GM12878 (cell line): ENCODE measurements at regions not wholly inside any gene's neighbourhood (a gene's known extent, or its start where the extent isn't known, plus 50 kb on each side); places are given as distances from the start of the nearest gene placed in this dataset.

Experiments
- ATAC-seq: fragments of 200-7000 bp; cut with Tn5 transposase; 3 replicates; pipeline ENCODE4 v1.9.1; 2020; ENCODE audit warnings: mild to moderate bottlenecking, moderate library complexity
- BruUV-seq: library from RNA; stranded (reverse); fragments of 400-500 nt; replicated peaks from 2 replicates; lab custom pipeline; 2021; lab: Mats Ljungman, UMichigan
- CTCF ChIA-PET: fragments of 300-600 bp; sonication (Branson Sonifier 250); formaldehyde crosslinking; extraction: SDS; loops from one replicate; lab custom pipeline; 2021; ENCODE audit warnings: inconsistent platforms; lab: Yijun Ruan, JAX
- POLR2A ChIA-PET: fragments of 350-600 bp; formaldehyde crosslinking; extraction: SDS; loops from one replicate; lab custom pipeline; 2021; ENCODE audit warnings: inconsistent platforms; lab: Charles Lee
- RAD21 ChIA-PET: fragments of 300-600 bp; sonication (Branson Sonifier 250); formaldehyde crosslinking; loops from one replicate; lab custom pipeline; 2023; ENCODE audit warnings: antibody characterized with exemption; ENCODE audit not compliant: unreplicated experiment; lab: Charles Lee
- SMC1A ChIA-PET: fragments of 300-600 bp; sonication (Branson Sonifier 250); formaldehyde crosslinking; loops from one replicate; lab custom pipeline; 2023; ENCODE audit not compliant: unreplicated experiment, uncharacterized antibody; lab: Charles Lee
- DNase-seq: peaks from one replicate; pipeline ENCODE4 v3.0.0-alpha.2; 2011; ENCODE audit warnings: low read depth, low spot score
- FAIRE-seq: peaks from 3 replicates; lab custom pipeline; 2011; peaks lifted over from hg19 to GRCh38; lab: Jason Lieb, UNC
- H2AFZ ChIP-seq: 2 replicates; pipeline ENCODE4 v1.6.0; 2011; ENCODE audit warnings: low read depth, low read length, control low read depth; ENCODE audit not compliant: control insufficient read depth
- H3K27ac ChIP-seq: 2 replicates; pipeline ENCODE4 v1.5.1; 2011; ENCODE audit warnings: control low read depth; ENCODE audit not compliant: control insufficient read depth, insufficient read depth
- H3K27me3 ChIP-seq, 2 experiments: replicated peaks in 1 of 2; 2 replicates each; pipeline versions ENCODE4 v1.6.0 to v1.6.1; 2011; ENCODE audit warnings: low read length in 1 of 2; ENCODE audit not compliant: control insufficient read depth in 2 of 2, insufficient read depth in 2 of 2
- H3K36me3 ChIP-seq, 2 experiments: 2 replicates each; pipeline ENCODE4 v1.5.1; 2011; ENCODE audit warnings: low read length in 1 of 2; ENCODE audit not compliant: control insufficient read depth in 2 of 2, insufficient read depth in 2 of 2
- H3K4me1 ChIP-seq: 2 replicates; pipeline ENCODE4 v1.6.1; 2011; ENCODE audit warnings: mild to moderate bottlenecking, low read length, moderate library complexity, mixed read lengths; ENCODE audit not compliant: control insufficient read depth, insufficient read depth
- H3K4me2 ChIP-seq: 2 replicates; pipeline ENCODE4 v1.6.0; 2011; ENCODE audit warnings: control low read depth; ENCODE audit not compliant: control insufficient read depth, insufficient read depth
- H3K4me3 ChIP-seq: fragments of 200-600 bp; sonication (generic); 2 replicates; pipeline ENCODE4 v1.5.1; 2016
- H3K79me2 ChIP-seq: 2 replicates; pipeline ENCODE4 v1.6.0; 2011; ENCODE audit warnings: low read length; ENCODE audit not compliant: control insufficient read depth, insufficient read depth
- H3K9ac ChIP-seq: 2 replicates; pipeline ENCODE4 v1.8.0; 2011; ENCODE audit warnings: low read length, control low read depth, mixed read lengths; ENCODE audit not compliant: control insufficient read depth, insufficient read depth
- H3K9me3 ChIP-seq: replicated peaks from 3 replicates; pipeline ENCODE4 v1.5.1; 2011; ENCODE audit warnings: mild to moderate bottlenecking, low read length; ENCODE audit not compliant: control insufficient read depth, insufficient read depth
- H4K20me1 ChIP-seq: 2 replicates; pipeline ENCODE4 v1.6.0; 2011; ENCODE audit not compliant: control insufficient read depth, insufficient read depth
- MTA3 ChIP-seq: IDR thresholded peaks from 2 replicates; pipeline ENCODE4 v1.6.1; 2012; ENCODE audit warnings: low read length, inconsistent platforms, borderline replicate concordance
- NR2C1 ChIP-seq: fragments of 450-650 bp; IDR thresholded peaks from 2 replicates; pipeline ENCODE4 v1.6.1; 2017; ENCODE audit warnings: antibody characterized with exemption, mild to moderate bottlenecking, moderate library complexity
- USF2 ChIP-seq: IDR thresholded peaks from 2 replicates; pipeline ENCODE4 v1.6.1; 2011; ENCODE audit warnings: low read depth, low read length, improper control_type of control experiment, borderline replicate concordance
- WGBS: methylation state at CpG from one replicate; pipeline ENCODE4 v1.1.6; 2016; ENCODE audit warnings: low lambda C conversion rate; ENCODE audit not compliant: insufficient replicate concordance, insufficient coverage; ENCODE audit errors: missing lambda C conversion rate; 5-methylcytosine and 5-hydroxymethylcytosine counted together
- in situ Hi-C: fragments of 300-500 bp; cut with MboI; formaldehyde crosslinking; loops from 9 replicates; pipeline ENCODE4 v1.14.3; 2018; ENCODE audit warnings: mixed read lengths
- intact Hi-C: fragments of 100-400 bp; cut with micrococcal nuclease; formaldehyde crosslinking; loops from one replicate; pipeline ENCODE4 v1.14.2; 2022; ENCODE audit not compliant: unreplicated experiment

- no peaks in the 10 kb centered on the region for H3K36me3 ChIP-seq
- H3K9ac ChIP-seq: no peak overlapping the region
- no peak overlapping the region for H2AFZ ChIP-seq
- H3K4me3 ChIP-seq: no peak overlapping the region
- CTCF ChIA-PET: no interaction called here
- H3K9me3 ChIP-seq: no peaks in the 10 kb centered on the region; the same call in 1 of the 3 replicates
- RAD21 ChIA-PET: no interaction called here
- 40% methylated on average over 8 of the region's 8 CpGs for WGBS
- no peaks in the 10 kb centered on the region for H3K4me1 ChIP-seq
- no peaks in the 10 kb centered on the region for H3K79me2 ChIP-seq
- BruUV-seq: no TSS peak
- SMC1A ChIA-PET: no interaction called here
- POLR2A ChIA-PET: no interaction called here
- intact Hi-C loops (no loop called here), in situ Hi-C loops (no loop called here)
- no peaks in the 10 kb centered on the region; a peak in 1 of 4 replicates for H3K27me3 ChIP-seq
- H4K20me1 ChIP-seq: no peaks in the 10 kb centered on the region
- ATAC-seq (no peak), FAIRE-seq (no peak), DNase-seq (no peak)
- no peak overlapping the region for H3K27ac ChIP-seq
- no peak overlapping the region for H3K4me2 ChIP-seq
- TF ChIP-seq NR2C1 (no peak), MTA3 (no peak), USF2 (no peak)
Measured at GRCh38 chr5:54601411-54602230, 84.1 kb downstream of the SNX18 start.
